NCI-H526 treated with DMSO at 0.1 percent for 48 hours (cell line): ENCODE measurements at regions not wholly inside any gene's neighbourhood (a gene's known extent, or its start where the extent isn't known, plus 50 kb on each side); places are given as distances from the start of the nearest gene placed in this dataset.

Source experiments
- DNase-seq: peaks from one replicate; lab custom pipeline; 2025; lab: John Stamatoyannopoulos, UW

GRCh38 chr3:36282766-36283165 lies 97.5 kb upstream of the STAC start:
- no peak for DNase-seq

DNA sequence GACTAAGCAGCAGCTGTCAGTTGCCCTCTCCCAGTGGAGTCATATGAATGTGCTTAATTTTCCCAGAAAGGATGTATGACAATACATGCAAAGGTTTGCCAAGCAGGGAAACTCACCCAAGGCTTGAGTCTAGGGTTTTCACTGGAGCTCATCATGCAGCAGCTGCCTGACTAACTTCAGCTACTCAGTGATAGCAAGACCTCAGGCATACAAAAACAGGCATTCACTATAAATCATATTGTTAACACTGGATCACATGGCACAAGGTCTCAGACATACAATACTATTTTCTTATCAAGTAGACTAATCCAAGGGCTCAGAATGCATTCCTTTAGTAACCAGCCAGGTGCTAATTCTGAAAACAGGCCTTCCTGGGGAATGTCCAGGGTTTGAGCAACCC lies 85.0 kb upstream of the STAC start:
- DNase-seq = no peak

DNA sequence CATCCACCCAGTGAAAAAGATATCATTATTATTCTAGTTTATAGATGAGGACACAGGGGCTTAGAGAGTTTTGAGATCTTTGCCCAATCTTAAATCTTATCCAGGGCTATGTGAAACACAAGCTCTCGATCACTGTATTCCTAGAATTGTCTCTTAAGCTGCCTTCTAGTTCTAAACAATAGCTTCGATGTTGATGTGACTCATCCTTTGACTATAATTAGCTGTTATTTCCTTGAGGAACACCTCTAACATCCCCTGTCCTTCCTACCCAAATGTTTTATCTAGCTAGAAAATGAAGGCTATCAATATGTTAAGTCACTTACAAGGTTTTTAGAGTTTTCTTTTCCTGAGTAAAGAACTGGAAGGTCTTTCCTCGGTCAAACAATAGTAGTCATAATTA lies 83.1 kb upstream of the STAC start:
- no peak for DNase-seq

GRCh38 chr3:36298188-36298587 lies 82.1 kb upstream of the STAC start:
- no peak for DNase-seq

GRCh38 chr3:36302158-36302509 lies 78.2 kb upstream of the STAC start:
- no peak for DNase-seq

GRCh38 chr3:36302626-36303025 lies 77.7 kb upstream of the STAC start:
- DNase-seq = no peak

GRCh38 chr3:36303286-36303685 lies 77.0 kb upstream of the STAC start:
- no peak for DNase-seq

GRCh38 chr3:36305929-36306520 lies 74.3 kb upstream of the STAC start:
- no peak for DNase-seq

DNA sequence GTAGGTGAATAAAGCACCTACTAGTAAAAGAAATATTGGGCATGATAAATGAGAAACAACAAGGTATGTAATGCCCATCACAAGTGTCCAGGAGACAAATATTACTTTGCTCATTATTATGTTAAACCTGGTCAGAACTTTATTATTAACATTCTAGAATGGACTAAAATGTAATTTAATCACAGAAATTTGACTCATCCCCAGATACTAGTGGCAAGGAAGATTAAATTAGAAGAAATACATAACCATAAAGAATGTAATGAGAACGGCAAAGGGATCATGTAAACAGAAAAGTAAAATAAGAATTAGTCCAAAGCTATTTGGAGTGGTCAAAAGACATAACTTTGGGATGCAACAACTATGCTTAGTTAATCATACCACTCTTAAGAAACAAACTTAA lies 71.2 kb upstream of the STAC start:
- DNase-seq = no peak

- DNase-seq = no peak
Measured at GRCh38 chr3:36312351-36312750, 68.0 kb upstream of the STAC start.

- DNase-seq = no peak
Measured at GRCh38 chr3:36317915-36318314, 62.4 kb upstream of the STAC start.

DNA sequence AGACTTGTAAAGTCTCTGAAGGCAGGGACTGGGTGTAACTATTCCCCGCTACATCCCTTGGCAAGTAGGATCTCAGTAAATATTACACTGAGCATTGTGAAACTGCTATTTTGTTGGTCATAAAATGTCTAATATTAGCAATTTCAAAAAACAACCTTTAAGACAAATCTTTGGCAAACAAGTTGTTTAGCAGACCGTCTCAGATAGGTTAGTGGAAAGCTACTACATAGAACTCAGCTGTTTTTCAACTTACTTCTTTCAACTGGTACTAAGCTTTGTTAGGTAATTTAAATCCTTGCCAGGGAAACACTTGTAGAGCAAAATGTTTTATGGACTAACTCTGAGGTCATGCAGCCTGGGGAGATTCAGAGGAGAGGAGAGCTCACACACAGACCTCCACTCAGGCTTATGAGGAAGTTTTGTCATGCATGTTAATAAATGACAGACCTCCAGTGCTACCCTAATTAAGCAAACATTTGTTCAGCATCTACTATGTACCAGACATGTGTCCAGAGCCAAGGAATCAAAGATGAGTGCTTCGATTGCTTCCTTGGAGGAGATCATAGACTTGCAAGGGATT lies 61.6 kb upstream of the STAC start:
- no peak for DNase-seq

DNA sequence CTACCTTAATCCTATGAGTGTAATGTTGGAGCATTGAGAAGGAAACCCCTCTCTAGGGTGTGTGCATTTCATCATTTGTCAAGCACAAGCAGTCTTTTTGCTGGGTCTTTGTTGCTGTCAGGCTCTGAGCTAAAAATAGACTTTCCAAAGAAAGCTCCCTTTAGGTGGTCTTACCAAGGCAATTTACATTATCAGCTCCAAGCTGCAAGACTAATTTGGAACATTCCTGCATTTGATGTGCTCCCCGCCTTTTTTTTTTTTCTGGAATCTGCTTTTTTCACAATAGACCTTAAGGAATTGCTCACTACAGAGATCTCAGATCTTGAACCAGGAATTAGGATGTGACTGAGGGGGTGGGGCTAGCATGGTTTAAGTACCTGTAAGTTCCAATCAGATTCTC lies 60.6 kb upstream of the STAC start:
- DNase-seq = no peak
